Stimulated activated CD8-positive, alpha-beta memory T cell treated with anti-CD3 and anti-CD28 coated beads, Interleukin-7, amount 100 ng/mL, for 48 hours (primary cell): ENCODE measurements at regions not wholly inside any gene's neighbourhood (a gene's known extent, or its start where the extent isn't known, plus 50 kb on each side); places are given as distances from the start of the nearest gene placed in this dataset.

Source experiments
- DNase-seq, 2 donors: peaks; one replicate each; pipeline ENCODE4 v3.0.0-alpha.2; 2020; ENCODE audit warnings: low read depth in 1 of 2; ENCODE audit errors: extremely low read depth in 1 of 2

DNA sequence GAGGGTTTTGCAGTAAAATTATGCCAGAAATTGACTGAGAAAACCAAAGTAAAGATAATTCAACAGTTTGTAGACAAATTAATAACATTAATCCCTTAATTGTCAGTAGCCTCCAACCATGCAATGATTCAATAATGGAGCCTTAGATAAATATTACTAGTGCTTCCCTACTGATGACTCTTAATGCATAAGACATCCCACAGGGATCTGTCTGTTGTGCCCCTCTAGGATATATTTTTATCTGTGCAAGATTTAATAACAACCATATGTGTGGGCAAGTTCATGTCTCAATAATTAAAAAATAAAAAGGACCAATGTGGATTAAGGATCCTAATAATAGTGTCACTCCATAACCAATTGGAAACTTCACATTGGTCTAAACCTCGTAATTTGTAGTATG lies 230.3 kb upstream of the TCF4 start:
- no peak for DNase-seq

DNA sequence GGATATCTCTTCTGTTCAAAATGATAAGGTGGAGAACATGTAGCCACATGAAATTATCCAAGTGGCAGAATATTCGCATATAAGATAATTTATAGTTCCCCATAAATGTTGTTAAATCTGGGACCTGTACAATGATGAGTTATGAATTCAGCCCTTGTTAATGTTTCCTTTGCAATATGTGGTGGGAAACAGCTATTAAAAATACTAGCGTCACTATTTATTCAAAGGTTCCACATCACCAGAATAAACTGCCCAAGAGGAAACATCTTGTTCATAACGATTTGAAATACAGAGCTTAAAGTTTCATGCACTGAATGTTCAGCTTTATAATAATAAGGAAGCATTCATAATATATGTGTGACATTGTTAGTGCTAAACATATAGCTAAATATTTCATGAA lies 223.9 kb upstream of the TCF4 start:
- no peak for DNase-seq

DNA sequence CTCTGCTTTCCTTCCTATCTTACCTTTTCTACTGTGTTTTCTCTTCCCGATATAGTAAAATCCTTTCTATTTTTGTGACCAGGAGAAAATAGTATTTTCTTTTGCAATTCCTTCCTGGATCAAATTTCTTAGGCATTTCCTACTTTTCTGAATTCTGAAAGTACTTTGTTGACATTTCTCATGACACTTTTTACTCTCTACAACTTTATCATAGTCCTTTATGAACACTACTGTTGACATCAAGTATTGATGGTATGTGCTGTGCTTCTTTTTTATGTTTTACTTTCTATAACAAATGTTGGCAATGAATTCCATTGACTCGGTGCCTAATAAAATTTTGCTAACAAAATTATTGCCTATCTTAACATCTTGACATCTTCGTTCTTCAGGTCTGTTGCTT lies 217.7 kb upstream of the TCF4 start:
- DNase-seq, result no peak

DNA sequence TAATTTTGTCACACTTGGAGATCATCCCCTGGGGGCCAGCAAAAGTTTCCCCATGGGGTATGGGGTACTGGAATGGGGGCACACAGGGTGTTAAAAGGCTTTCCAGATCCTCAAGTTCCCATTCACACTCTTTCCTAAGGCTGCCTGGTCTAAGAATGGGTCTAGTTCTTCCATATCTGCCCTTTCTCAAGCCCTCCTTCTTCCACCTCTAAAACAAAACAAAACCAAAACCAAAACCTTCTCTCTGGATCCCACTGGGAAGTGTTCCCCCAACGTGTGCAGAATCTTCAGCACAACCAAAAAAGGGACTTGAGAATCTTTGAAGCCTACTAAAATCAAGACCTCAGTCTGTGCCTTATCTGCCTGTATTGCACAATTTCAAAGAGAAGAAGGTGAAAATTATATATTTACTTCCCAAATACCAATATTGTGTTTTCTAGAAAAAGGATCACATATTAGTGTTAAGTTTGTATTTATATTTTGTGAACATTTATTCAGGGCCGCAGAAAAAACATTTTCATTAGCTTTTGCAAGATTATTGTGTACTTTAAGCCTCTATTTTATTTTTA lies 207.2 kb upstream of the TCF4 start:
- DNase-seq, result no peak

DNA sequence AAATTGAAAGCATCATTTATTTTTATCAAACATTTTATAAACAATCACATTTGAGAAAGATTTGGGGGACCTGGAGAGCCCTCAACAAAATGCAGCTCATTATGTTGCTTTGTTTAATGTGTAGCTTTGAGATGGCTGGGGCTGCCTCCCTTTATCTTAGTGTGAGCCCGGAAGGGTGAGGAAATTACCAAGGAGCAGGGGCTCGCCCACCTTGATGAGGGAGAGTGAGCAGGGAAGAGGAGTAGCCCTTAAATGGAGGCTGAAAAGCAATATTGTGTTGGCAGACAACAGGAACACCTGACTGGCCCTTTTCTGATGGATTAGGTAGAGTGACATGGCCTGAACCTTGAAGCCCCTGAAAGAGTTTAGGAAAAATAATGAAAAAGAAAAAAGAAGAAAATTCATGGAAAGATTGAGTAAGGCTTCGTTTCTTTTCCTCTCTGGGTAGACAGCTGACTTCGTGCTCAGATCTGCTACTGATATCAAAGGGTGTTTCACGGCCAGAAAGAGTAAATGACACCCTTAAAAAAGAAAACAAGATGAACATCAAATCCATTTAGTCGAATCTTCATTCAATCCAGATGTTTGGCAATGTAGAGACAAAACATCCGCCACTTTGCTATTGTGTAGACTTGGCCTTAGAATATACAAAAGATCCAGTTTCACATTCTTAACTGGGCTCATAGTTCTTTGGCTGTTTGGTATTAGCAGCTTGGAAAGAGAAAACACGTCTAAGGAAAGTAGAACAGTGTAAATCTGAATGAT lies 206.5 kb upstream of the TCF4 start:
- no peak for DNase-seq

DNA sequence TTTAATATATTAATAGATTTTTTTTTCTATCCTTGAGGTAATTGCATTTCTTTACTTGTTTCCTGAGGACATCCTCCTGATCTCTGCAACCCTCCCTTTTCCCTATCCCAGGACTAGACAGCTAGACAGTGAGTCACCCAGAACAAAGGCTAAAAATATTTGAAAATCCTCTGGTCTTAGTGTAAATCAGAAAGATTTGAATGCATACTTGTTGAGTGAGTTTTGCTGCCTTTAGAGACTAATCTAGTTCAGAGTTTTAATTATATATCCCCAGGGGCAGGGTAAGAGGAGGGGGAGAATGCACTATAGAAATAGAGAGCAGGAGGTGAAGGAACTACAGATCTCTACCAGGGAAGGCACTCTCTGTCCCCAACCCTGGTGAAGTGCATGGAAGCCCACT lies 202.3 kb upstream of the TCF4 start:
- no peak for DNase-seq

DNA sequence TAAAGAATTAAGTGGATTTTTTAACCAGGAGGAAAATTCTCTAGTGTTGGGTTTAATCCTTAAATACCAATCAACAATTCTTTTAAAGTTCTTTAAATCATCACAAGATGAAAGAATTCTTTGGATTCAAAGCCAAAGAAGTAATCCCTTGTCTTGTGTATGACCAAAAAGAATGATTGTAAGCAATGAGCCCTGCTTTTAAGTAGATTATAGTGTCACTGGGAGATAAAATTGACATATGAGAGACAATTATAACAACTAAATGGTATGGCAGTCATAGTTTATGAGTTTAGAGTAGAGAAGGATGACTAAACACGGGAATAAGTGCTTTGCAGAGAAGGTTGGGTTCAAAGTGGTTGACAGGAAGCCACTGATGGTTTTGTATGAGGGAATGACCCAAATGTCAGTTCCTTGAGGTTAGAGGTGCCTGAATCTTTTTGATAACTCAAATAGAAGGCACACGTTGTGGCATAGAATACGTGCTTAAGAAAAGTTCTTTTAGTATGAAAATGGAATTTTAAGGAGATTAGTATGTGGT lies 199.6 kb upstream of the TCF4 start:
- DNase-seq, result no peak

DNA sequence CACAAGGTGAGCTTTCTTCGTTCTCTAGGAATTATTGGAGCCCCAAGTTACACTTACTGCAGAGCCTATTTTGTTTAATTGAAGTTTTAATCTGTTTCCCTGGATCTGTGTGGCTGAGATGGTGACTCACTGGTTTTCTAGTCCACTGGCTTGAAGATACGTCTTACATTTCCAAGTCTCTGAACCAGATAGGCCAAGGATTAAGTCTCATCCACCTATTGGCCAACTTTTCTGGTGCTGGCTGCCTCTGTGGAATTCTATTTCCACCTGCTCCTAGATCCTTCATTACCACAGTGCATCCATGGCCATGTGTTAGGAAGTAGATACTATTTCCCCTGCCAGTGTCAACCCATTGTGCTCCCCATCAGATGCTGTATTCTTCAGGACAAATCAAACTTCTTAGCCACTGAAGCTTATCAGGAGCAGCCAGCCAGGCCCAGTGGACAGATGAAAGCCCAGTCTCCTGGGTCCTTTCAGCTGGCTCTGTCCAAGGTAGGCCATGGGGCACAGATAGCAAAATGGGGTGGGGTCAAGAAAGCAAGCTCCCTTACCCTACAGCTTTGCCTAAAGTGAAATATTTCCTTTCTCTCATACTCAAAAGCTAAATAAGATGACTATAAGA lies 198.8 kb upstream of the TCF4 start:
- no peak for DNase-seq

DNA sequence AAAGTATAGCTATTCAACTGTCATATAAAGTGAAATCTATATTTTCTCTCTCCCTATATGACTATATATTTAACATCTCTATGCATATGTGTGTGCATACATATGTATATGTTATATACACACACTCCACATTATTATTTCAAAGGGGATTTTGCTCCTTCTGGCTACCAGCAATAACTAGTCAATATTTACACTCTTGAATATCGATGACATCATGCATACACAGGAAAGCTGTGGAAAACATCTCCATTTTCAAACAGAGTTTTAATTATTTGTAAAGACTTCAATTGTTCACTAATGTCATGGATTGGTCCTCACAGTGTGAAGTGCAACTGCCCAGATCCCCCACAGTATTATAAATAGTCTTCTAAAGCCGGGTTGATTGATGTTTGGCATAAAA lies 195.9 kb upstream of the TCF4 start:
- no peak for DNase-seq

DNA sequence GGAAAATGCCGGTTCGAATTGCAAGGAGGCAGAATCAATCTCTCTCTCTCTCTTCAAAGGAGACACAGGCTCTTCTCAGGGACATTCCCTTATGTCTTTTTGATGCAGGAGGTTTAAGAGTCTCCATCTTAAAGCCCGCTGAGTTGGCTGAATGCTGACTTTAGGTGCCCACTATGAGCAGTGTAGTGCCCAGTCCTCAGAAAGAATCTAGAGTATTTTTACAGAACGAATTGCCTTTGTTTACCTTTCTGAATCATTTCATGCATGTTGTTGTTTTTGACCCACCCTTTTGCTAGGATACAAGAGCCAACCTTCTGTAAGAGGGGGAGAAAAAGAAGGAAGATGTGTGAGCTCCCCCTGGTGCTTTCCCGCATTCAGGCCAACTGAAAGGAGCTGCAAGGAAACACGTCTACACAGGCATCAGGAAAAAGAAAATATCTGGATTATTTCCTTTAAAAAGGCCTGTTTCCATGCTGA lies 193.5 kb upstream of the TCF4 start:
- DNase-seq, result no peak

DNA sequence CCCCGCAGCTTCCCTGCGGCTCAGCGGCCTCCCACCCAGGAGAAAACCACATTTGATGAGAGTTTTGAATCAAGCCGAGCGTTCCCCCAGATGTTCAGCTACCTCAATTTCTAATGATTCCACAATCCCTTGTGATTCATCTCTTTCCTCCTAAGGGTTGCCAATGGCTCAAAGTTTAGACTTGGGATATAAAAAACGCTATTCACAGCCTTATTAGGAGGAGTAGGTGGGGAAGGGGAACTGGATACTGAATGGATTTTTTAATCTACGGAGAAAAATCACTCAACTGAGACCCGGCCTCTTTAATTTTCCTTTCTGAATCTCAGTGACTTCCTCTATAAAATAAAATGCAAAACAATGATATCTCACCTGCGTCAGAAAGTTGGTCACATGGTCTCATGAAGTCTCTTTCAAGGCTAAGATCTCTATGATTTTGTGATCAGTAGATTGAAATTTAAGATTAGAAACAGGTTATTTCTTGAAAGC lies 192.6 kb upstream of the TCF4 start:
- no peak for DNase-seq

DNA sequence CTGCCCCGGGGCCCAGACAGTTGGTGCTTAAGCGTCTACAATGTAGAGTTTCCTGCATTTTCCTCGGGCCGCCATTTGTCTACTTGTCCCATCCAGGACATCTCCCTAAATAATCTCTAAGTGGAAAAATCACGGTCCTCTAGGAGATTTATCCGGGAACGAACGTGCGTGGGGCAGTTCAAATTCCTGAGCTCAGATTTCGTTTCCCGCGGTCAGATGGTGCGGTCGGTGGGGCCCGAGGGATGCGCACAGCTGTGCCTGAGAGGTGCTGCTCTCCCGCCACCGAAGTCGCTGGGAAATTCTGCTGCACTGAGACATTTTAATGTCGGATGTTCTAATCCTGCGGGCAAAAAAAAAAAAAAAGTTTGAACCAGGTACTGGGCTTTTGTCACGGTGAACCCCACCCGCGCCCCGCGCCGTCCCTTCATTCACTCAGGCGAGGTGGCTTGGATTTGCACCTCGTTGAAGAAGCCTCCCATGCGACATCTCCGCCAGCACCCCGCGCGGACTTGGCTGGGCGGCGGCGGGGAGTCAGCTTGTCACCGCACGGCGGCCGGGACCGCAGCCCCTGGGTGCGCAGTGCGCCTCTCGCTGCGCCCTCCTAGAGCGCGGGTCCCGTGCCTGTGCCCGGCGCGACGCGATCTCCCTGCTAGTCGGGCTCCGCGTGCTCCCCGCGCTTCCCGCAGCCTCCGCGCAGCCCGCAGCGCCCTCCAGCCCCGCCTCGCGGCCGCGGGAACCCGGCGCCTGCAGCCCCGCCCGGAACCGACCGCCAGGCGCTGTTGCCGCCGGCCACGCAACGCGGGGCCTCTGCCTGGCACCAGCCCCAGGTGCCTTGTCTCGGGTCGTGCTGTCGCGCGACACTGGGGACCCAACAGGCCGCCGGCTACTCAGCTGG lies 191.9 kb upstream of the TCF4 start:
- no peak for DNase-seq

DNA sequence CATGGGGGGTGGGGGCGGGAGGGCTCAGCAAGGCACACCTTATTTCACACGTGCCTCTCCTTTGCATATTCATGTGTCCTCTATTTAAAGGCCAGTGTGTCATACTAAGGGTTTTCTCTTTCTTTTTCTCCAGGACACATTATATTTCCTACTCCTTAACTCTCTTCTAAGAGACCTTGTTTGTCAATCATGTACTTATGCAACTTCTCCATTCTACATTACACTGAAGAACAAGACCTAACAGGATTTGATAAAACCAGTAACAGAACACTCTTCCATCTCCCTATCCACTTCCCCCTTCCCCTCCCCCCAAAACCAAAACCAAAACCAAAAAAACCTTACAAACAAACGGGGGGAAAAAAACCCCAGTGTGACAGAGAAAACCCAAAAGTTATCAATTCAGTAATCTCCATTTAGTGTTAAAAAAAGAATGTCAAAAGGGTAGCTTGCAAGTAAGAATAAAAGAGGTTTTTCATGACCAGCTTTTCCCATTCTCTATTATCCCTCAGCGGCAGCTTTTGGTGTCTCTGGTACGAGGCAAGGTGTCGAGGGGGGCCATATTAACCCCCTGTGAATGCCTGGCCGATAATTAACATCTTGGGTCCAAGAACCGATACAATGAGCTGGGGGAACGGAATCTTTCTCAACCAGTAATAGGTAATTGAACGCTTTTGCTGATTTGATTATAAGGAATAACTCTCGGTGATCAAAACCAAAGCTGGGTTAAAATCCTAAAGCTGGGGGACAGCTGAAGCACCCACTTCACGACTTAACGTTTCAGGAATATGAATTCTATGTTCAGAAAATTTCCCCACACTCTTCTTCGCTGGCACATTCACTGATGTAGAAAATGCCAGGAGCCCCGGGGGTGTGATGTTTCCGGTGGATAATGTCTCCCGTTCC lies 191.0 kb upstream of the TCF4 start:
- DNase-seq, result no peak

DNA sequence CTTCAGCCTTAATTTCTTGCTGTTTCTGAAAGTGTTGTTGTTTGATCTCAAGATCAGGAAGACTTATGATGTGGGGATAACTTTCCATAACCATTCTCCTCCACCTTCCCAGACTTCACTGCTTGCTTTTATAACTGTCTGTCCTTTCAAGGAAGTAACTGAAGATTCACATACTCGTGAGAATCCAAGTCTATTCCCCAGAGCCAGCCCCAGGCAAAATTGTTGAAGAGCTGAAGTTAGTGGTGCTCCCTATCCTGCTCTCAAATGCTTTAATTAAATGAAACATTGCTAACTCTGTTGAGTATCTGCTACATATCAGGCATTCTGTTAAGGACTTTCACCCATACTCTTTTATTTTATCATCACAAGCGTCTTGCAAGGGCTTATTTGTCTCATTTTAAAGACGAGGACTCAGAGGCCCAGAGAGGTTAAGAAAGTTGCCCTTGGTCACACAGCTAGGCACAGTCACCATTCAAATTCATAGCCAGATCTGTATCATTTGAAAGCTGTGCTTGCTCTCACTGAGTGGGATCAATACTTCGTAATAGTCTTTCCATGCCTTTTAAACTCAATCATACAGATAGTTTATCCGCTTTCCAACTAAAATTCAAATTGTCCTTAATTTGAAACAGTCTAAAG lies 189.8 kb upstream of the TCF4 start:
- no peak for DNase-seq

DNA sequence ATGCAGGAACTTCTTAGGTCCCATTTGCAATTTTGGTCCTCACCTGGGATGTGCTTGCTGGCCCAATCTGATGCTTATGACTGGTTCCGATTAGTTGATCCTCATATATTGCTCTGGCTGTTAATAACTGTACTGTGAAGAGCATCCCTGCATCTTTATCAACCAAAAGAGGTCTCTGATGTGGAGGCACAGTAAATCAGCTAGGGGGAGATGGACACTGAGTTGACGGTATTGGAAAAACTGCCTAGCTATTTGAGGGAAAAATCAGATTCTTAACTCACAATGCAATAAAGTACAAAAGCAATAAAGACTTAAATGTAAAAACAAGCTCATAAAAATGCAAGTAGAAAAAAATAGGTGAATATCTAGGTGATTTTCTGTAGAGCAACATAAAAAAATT lies 188.0 kb upstream of the TCF4 start:
- no peak for DNase-seq

DNA sequence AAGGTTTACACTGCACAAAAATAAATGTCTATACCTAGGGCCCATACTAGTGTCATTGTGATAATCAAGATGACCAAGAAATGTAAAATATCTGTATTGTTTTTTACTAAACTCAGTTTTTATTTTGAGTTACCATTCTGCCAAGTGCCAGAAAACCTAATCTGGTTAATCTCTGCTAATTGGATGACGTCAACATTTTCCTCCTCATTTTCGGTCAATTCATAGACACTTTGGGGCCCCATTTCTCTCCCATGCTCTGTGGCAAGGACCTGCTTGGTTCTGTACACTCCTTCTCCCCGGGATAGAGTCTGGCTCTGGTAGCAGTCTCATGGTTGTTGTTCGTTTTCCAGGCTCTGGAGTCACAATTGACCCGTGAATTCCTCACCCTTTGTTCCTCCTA lies 186.5 kb upstream of the TCF4 start:
- DNase-seq, result no peak

DNA sequence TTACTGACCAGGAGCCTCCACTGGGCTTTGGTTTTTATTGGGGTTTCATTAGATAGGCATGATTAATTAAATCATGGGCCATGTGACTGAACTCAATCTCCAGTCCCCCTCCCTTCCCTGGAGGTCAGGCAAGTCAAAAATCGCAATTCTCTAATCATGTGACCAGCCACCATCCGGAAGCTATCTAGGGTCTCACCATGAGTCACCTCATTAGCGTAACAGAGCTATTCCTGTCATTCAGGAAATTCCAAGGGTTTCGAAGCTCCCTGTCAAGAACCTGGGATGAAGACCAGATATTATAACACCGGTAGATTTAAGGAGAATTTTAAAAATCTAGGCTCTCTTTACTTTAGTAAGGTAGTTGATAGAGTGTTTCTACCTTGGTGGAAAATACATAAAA lies 180.3 kb upstream of the TCF4 start:
- DNase-seq, result no peak

DNA sequence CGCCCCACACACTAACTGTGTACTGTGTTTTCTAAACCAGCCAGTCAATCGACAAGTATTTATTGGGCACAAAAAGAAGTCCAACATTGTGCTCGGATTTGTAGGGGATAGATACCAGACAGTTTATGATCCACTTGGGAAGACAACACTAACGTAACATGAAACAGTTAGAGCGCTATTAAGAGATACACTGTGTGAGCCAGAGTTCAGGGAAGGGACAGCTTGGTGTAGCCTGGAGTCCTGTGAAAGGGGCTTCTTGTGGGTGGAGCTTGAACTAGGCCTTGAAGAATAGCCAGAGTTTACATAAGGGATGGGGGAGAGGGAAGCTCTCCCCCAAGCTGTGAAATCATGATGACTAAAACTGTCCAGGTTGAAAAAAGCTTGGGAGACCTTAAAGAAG lies 176.4 kb upstream of the TCF4 start:
- no peak for DNase-seq

DNA sequence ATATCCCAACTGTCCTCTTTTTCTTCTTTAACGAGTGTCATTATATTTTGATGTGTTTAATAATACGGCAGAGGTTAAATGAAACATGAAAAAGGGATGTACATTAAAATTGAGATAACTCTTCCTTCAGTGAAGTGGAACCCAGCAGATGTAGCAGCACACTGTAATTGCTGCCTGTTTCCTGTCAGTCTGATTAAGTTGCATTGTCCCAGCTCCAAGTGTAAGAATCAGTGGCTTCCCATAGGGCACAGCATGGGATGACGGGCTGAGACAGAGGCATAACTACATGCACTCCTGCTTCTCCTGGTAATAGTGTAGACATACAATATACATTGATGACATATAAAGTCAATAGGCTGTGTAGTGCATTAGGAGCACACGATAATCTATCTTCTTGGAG lies 175.8 kb upstream of the TCF4 start:
- no peak for DNase-seq
